HG02870 (cell line): ENCODE measurements at regions not wholly inside any gene's neighbourhood (a gene's known extent, or its start where the extent isn't known, plus 50 kb on each side); places are given as distances from the start of the nearest gene placed in this dataset.

Experiments used
- ATAC-seq: cut with Tn5 transposase; IDR thresholded peaks from one replicate; pipeline ENCODE4 v1.9.1; 2021; ENCODE audit warnings: mild to moderate bottlenecking, moderate library complexity; ENCODE audit not compliant: unreplicated experiment

DNA sequence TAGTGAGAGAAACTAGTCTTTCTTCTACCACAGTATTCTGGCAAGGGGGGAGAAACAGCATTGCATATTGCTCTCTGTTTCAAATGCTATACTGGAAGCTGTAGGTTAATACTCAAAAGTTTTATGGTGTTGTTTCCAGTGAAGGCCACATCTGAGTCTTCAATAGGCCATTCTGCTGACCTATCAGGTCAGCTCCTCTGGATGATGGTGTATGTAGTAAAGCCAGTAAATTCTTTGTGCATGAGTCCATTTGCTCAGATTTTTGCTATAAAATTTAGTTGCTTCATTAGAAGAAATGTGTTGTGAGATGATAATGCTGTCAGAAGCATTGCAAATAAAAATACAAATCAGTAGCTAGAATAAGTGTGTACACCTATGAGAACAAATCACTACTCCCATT is 64.9 kb upstream of the RBMS3 start:
- ATAC-seq = no peak

GRCh38 chr3:29226706-29227105 is 54.2 kb upstream of the RBMS3 start:
- ATAC-seq = no peak

GRCh38 chr3:29227307-29227706 is 53.6 kb upstream of the RBMS3 start:
- ATAC-seq = no peak
